ENCODE measurements at regions not wholly inside any gene's neighbourhood (a gene's known extent, or its start where the extent isn't known, plus 50 kb on each side); places are given as distances from the start of the nearest gene placed in this dataset.
"Not testable (repeated sequence)": the region's sequence is repeated elsewhere in the genome, so short reads cannot be mapped to it uniquely, and the experiment has no call there.

GRCh38 chr11:44367452-44367851 is 57.5 kb upstream of the ALX4 start:
- Histone ChIP-seq H3K9me3 (peaks cover 0 to 3% of the 10 kb centered on the region in 2 donors), H3K27me3 (no peaks in the 10 kb centered on the region), H3K27ac (no peak overlapping the region), H3K4me1 (no peaks in the 10 kb centered on the region), H3K4me3 (no peak overlapping the region), H3K36me3 (no peaks in the 10 kb centered on the region)
- TF ChIP-seq, protein P1, sequence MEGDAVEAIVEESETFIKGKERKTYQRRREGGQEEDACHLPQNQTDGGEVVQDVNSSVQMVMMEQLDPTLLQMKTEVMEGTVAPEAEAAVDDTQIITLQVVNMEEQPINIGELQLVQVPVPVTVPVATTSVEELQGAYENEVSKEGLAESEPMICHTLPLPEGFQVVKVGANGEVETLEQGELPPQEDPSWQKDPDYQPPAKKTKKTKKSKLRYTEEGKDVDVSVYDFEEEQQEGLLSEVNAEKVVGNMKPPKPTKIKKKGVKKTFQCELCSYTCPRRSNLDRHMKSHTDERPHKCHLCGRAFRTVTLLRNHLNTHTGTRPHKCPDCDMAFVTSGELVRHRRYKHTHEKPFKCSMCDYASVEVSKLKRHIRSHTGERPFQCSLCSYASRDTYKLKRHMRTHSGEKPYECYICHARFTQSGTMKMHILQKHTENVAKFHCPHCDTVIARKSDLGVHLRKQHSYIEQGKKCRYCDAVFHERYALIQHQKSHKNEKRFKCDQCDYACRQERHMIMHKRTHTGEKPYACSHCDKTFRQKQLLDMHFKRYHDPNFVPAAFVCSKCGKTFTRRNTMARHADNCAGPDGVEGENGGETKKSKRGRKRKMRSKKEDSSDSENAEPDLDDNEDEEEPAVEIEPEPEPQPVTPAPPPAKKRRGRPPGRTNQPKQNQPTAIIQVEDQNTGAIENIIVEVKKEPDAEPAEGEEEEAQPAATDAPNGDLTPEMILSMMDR (IDR thresholded peaks at IDR 0.05) = no peak
- no peak for DNase-seq (ENCODE audit: low spot score in 2 of 2)
- intact Hi-C loops (cut with DNase I) = no loop called here

GRCh38 chr11:44368886-44369285 is 58.9 kb upstream of the ALX4 start:
- no peak for DNase-seq (ENCODE audit: low spot score in 2 of 2)
- H3K27me3 ChIP-seq = no peaks in the 10 kb centered on the region
- no peaks in the 10 kb centered on the region for H3K36me3 ChIP-seq
- H3K9me3 ChIP-seq = peaks cover 0 to 2% of the 10 kb centered on the region in 2 donors
- H3K4me3 ChIP-seq = no peak overlapping the region
- intact Hi-C loops (cut with DNase I) = no loop called here
- TF ChIP-seq, protein P1 (IDR thresholded peaks at IDR 0.05) = no peak
- H3K27ac ChIP-seq = no peak overlapping the region
- H3K4me1 ChIP-seq = no peaks in the 10 kb centered on the region

DNA sequence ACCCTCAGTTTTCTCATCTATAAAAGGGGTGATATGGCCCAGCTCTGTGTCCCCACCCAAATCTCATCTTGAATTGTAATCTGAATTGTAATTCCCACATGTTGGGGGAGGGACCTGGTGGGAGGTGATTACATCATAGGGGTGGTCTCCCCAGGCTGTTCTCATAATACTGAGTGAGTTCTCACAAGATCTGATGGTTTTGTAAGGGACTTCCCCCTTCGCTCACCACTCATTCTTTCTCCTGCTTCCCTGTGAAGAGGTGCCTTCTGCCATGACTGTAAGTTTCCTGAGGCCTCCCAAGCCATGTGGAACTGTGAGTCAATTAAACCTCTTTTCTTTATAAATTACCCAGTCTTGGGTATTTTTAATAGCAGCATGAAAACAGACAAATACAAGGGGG is 61.1 kb upstream of the ALX4 start:
- intact Hi-C loops (cut with DNase I); H3K36me3 ChIP-seq; H3K4me1 ChIP-seq; H3K4me3 ChIP-seq; H3K27ac ChIP-seq; H3K27me3 ChIP-seq; DNase-seq (ENCODE audit: low spot score in 2 of 2); H3K9me3 ChIP-seq: not testable (repeated sequence)

DNA sequence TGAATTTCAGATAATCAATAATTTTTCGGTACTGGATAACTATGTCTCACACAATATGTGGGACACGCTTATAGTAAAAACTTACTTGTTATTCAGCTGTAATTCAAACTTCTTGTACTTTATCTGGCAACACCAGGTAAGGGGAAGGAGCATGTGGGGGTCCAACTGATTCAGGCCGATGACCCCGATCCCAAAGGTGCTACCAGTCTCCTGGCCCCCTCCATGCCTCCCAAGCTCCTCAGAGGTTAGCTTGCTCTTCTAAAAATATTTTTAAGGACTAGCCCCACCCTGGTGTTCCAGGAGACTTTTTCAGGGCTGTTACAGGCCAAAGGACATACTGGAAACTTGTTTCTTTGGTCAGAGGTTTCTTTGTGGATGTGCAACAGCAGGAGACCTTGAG is 61.8 kb upstream of the ALX4 start:
- H3K27ac ChIP-seq = no peak overlapping the region
- intact Hi-C loops (cut with DNase I) = no loop called here
- no peaks in the 10 kb centered on the region for H3K4me1 ChIP-seq
- TF ChIP-seq, protein P1 (IDR thresholded peaks at IDR 0.05) = no peak
- DNase-seq (ENCODE audit: low spot score in 2 of 2) = no peak
- no peaks in the 10 kb centered on the region for H3K36me3 ChIP-seq
- no peak overlapping the region for H3K4me3 ChIP-seq
- H3K9me3 ChIP-seq = no peaks in the 10 kb centered on the region
- no peaks in the 10 kb centered on the region for H3K27me3 ChIP-seq

DNA sequence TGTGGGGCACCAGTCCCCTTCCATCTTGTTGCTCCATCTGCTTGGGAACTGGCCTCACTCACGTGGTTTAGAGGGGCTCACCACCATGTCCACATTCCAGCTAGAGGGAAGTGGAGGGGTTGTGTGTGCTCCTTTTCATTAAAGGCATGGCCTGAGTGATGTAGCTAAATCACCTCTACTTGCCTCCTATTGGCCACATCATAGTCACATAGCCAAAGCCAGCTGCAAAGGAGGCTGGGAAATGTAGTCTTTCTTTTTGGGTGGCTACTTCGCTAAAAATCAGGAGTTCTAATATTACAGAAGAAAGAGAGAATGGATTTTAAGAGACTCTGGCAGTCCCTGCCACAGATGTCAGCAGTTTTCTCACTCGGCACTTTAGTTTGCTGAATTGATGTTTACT is 63.0 kb upstream of the ALX4 start:
- DNase-seq (ENCODE audit: low spot score in 2 of 2) = no peak
- Histone ChIP-seq H3K27me3 (no peaks in the 10 kb centered on the region), H3K27ac (no peak overlapping the region), H3K4me3 (no peak overlapping the region), H3K4me1 (no peaks in the 10 kb centered on the region), H3K9me3 (no peaks in the 10 kb centered on the region), H3K36me3 (no peaks in the 10 kb centered on the region)
- intact Hi-C loops (cut with DNase I) = no loop called here
- TF ChIP-seq, protein P1 (IDR thresholded peaks at IDR 0.05) = no peak

- no peak for DNase-seq (ENCODE audit: low spot score in 2 of 2)
- Histone ChIP-seq H3K4me1 (no peaks in the 10 kb centered on the region), H3K27me3 (no peaks in the 10 kb centered on the region), H3K9me3 (no peaks in the 10 kb centered on the region), H3K36me3 (no peaks in the 10 kb centered on the region), H3K27ac (no peak overlapping the region), H3K4me3 (no peak overlapping the region)
- intact Hi-C loops (cut with DNase I) = no loop called here
- TF ChIP-seq, protein P1 (IDR thresholded peaks at IDR 0.05) = no peak
Observed at GRCh38 chr11:44374001-44374400, 64.1 kb upstream of the ALX4 start.

Measured in ascending aorta (tissue), 2 donors.